Esophagus muscularis mucosa (tissue), 3 donors: ENCODE measurements at regions not wholly inside any gene's neighbourhood (a gene's known extent, or its start where the extent isn't known, plus 50 kb on each side); places are given as distances from the start of the nearest gene placed in this dataset.

ENCODE experiments used
- POLR2AphosphoS5 ChIP-seq, 2 donors: sonication (generic); formaldehyde crosslinking; IDR thresholded peaks; one replicate each; pipeline ENCODE4 v1.6.1; 2017; ENCODE audit warnings: antibody characterized with exemption in 2 of 2
- TF ChIP-seq, protein P1 (sequence below), 3 experiments: fragments of 200-600 bp in 2 of 3; fragments of 450-650 bp in 1 of 3; sonication (generic) in 2 of 3; IDR thresholded peaks; one replicate each; pipeline ENCODE4 v1.5.1; 2017 to 2019; ENCODE audit warnings: antibody characterized with exemption in 3 of 3, mild to moderate bottlenecking in 2 of 3, moderate library complexity in 1 of 3

DNA sequence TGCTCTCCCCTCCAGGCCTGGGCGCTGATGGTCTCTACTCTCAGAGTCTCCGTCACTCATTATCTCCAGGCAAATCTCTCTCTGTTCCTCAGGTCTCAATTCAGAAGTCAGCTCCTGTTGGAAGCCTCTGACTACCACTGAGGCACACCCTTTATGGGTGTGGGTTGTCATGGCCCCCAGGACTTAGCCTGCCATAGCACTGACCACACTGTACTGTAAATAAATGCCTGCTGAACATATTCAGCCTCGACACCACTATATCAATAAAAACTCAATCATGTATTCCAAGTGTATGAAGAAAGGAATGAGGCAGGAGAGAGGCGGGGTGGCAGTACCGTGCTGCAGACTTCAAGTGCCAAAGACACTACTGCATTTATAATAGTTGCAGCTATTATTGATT lies 88.9 kb downstream of the PCDH1 start:
- no peak for TF ChIP-seq POLR2AphosphoS5 (IDR thresholded peaks at IDR 0.05)
- TF ChIP-seq, protein P1, sequence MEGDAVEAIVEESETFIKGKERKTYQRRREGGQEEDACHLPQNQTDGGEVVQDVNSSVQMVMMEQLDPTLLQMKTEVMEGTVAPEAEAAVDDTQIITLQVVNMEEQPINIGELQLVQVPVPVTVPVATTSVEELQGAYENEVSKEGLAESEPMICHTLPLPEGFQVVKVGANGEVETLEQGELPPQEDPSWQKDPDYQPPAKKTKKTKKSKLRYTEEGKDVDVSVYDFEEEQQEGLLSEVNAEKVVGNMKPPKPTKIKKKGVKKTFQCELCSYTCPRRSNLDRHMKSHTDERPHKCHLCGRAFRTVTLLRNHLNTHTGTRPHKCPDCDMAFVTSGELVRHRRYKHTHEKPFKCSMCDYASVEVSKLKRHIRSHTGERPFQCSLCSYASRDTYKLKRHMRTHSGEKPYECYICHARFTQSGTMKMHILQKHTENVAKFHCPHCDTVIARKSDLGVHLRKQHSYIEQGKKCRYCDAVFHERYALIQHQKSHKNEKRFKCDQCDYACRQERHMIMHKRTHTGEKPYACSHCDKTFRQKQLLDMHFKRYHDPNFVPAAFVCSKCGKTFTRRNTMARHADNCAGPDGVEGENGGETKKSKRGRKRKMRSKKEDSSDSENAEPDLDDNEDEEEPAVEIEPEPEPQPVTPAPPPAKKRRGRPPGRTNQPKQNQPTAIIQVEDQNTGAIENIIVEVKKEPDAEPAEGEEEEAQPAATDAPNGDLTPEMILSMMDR (IDR thresholded peaks at IDR 0.05), result no peak
